T-helper 9 cell (primary cell): ENCODE measurements at regions not wholly inside any gene's neighbourhood (a gene's known extent, or its start where the extent isn't known, plus 50 kb on each side); places are given as distances from the start of the nearest gene placed in this dataset.
"Not testable (repeated sequence)": the region's sequence is repeated elsewhere in the genome, so short reads cannot be mapped to it uniquely, and the experiment has no call there.

Experiments used
- DNase-seq: peaks from one replicate; pipeline ENCODE4 v3.0.0-alpha.2; 2020

DNA sequence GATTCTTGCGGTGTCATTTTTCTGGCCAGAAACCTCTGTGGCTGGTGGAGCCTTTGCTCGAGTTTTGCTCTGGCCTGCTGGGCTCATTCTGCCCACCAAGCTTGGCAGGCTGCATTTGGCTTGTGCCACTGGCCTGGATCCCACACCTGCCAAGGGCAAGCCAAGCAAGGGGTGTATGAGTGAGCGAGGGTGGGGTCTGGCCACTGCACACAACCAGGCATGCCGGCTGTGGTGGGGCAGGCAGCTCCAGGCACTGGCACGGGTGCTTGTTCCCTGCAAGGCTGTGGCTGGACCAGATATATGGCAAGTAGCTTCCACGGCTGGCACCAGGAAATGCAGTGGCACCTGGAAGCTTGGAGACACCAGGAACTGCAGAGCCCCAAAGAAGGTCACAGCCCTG, 68.6 kb upstream of the PPP3CA start:
- no peak for DNase-seq

DNA sequence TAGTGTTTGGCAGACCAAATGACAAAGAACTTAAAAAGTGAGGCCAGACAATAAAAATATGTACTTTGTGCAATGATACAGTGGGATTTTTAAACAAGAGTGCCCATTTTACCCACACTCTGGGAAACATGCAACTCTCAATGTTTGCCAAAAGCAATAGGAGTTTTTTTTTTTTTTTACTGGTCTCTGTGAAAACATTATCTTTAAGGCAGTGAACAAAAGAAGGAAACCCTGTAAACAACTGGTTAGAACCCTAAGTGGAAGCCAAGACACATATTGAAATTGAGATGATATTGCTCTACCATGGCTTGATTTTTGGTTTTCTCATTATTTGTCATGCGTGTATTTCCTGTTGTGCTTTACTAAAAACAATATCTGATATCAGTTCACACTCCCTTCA, 67.2 kb upstream of the PPP3CA start:
- no peak for DNase-seq

DNA sequence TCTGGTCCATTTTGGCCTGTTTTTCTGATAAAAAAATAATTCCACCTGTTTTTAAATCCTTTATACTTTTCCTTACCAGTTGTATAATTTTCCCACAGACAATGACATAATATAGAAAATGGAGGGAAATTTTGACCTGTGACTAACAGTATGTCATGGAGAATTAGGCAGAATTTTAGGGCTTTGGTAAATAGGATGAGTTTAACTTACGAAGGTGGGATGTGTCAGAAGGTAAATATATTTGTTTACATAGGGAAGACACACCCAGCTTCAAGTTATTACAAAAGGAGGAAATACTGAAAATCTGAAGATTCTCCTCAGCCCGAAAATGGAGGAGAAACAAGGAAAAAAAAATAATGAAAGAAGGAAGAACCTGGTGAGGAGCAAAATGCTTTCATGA, 64.6 kb upstream of the PPP3CA start:
- DNase-seq: no peak

DNA sequence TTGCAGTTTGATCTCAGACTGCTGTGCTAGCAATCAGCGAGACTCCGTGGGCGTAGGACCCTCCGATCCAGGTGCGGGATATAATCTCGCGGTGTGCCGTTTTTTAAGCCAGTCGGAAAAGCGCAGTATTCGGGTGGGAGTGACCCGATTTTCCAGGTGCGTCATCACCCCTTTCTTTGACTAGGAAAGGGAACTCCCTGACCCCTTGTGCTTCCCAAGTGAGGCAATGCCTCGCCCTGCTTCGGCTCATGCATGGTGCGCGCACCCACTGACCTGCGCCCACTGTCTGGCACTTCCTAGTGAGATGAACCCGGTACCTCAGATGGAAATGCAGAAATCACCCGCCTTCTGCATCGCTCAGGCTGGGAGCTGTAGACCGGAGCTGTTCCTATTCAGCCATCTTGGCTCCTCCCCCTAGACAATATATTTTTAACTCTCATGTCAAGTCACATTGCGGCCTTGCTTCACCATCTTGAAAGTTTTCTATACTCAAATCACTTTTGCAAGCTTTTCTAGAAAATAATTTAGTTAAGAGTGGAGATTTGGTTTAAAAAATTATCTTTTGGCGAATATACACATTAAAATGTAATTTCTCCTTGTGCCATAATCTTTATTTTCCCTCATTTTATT, 64.1 kb upstream of the PPP3CA start:
- DNase-seq: not testable (repeated sequence)

DNA sequence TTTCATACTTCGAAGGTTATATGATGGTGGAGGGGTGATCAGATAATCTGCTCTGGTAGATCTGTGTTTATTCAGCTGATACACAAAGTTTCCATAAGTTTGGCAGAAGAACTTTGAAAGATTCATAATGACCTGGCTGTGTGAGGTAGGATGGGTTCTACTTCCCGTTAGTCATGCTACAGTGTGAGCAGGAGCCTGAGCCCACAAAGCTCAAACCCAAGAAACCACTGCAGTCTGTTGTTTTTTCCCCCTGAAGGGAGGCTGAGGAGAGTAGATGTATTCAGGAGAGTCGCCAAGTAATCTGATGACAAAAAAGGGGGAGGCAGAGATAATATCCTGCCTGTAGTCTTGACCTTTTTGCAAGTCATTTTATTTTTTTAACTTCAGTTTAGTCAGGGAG, 52.8 kb upstream of the PPP3CA start:
- no peak for DNase-seq

DNA sequence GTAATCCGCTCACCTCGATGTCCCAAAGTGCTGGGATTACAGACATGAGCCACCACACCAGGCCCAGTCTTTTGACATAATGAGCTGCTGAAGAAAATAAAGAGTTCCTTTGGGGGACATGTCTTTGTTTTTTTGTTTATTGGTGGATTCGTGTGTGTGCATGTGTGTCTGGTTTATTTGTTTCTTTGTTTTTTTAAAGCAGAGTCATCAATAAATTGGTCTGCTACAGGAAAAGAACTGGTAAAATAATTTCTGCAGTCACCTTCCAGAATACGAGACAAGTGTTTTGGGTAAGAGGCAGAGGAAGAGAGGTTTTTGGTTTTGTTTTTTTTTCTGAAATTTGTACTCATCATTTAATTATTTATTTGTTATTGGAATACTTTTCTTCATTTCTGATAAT, 51.5 kb upstream of the PPP3CA start:
- no peak for DNase-seq
